ENCODE measurements at regions not wholly inside any gene's neighbourhood (a gene's known extent, or its start where the extent isn't known, plus 50 kb on each side); places are given as distances from the start of the nearest gene placed in this dataset.
"Not testable (repeated sequence)": the region's sequence is repeated elsewhere in the genome, so short reads cannot be mapped to it uniquely, and the experiment has no call there.

- DNase-seq = not testable (repeated sequence)
These were observed 2870.7 kb downstream of the RPIA start for GRCh38 chr2:91562184-91562583.

GRCh38 chr2:91564700-91565099 is 2873.2 kb downstream of the RPIA start:
- H3K27ac ChIP-seq (ENCODE audit: insufficient read depth, low read length, poor library complexity, severe bottlenecking); H3K4me3 Mint-ChIP-seq; DNase-seq; H3K27me3 Mint-ChIP-seq; H3K36me3 ChIP-seq (ENCODE audit: control insufficient read depth, insufficient read depth, low read length); ATAC-seq (ENCODE audit: low read depth in 2 of 2); H3K4me3 ChIP-seq (ENCODE audit: low read depth, low read length); H3K4me1 Mint-ChIP-seq; H3K9me3 ChIP-seq (ENCODE audit: control insufficient read depth in 2 of 2, low read length in 2 of 2); H3K36me3 Mint-ChIP-seq; H3K27ac Mint-ChIP-seq; H3K4me1 ChIP-seq (ENCODE audit: control insufficient read depth, insufficient read depth, low read length, poor library complexity, severe bottlenecking); H3K27me3 ChIP-seq (ENCODE audit: control insufficient read depth, insufficient read depth, low read length): not testable (repeated sequence)
- H3K9me3 Mint-ChIP-seq = peaks cover 0 to 13% (median 4%) of the 10 kb centered on the region in 7 donors

More at GRCh38 chr2:91562184-91562583, 2870.7 kb downstream of the RPIA start:
- not testable (repeated sequence) for H3K4me3 Mint-ChIP-seq; H3K27ac ChIP-seq (ENCODE audit: insufficient read depth, low read length, poor library complexity, severe bottlenecking); H3K9me3 ChIP-seq (ENCODE audit: control insufficient read depth in 2 of 2, low read length in 2 of 2); H3K4me1 Mint-ChIP-seq; H3K27ac Mint-ChIP-seq; ATAC-seq (ENCODE audit: low read depth in 2 of 2); H3K36me3 Mint-ChIP-seq; H3K27me3 Mint-ChIP-seq; H3K4me3 ChIP-seq (ENCODE audit: low read depth, low read length); H3K36me3 ChIP-seq (ENCODE audit: control insufficient read depth, insufficient read depth, low read length); H3K27me3 ChIP-seq (ENCODE audit: control insufficient read depth, insufficient read depth, low read length); H3K4me1 ChIP-seq (ENCODE audit: control insufficient read depth, insufficient read depth, low read length, poor library complexity, severe bottlenecking)
- peaks cover 0 to 26% (median 8%) of the 10 kb centered on the region in 7 donors for H3K9me3 Mint-ChIP-seq

- H3K4me1 ChIP-seq (ENCODE audit: control insufficient read depth, insufficient read depth, low read length, poor library complexity, severe bottlenecking); H3K4me3 Mint-ChIP-seq; ATAC-seq (ENCODE audit: low read depth in 2 of 2); H3K27me3 Mint-ChIP-seq; H3K4me3 ChIP-seq (ENCODE audit: low read depth, low read length); H3K4me1 Mint-ChIP-seq; H3K9me3 ChIP-seq (ENCODE audit: control insufficient read depth in 2 of 2, low read length in 2 of 2); DNase-seq; H3K36me3 ChIP-seq (ENCODE audit: control insufficient read depth, insufficient read depth, low read length); H3K27ac Mint-ChIP-seq; H3K36me3 Mint-ChIP-seq; H3K9me3 Mint-ChIP-seq; H3K27ac ChIP-seq (ENCODE audit: insufficient read depth, low read length, poor library complexity, severe bottlenecking); H3K27me3 ChIP-seq (ENCODE audit: control insufficient read depth, insufficient read depth, low read length): not testable (repeated sequence)
These were observed 2874.4 kb downstream of the RPIA start for GRCh38 chr2:91565689-91566430.

GRCh38 chr2:91566611-91567010 is 2875.1 kb downstream of the RPIA start:
- not testable (repeated sequence) for H3K36me3 ChIP-seq (ENCODE audit: control insufficient read depth, insufficient read depth, low read length); H3K27me3 Mint-ChIP-seq; H3K4me1 Mint-ChIP-seq; H3K4me1 ChIP-seq (ENCODE audit: control insufficient read depth, insufficient read depth, low read length, poor library complexity, severe bottlenecking); DNase-seq; H3K9me3 ChIP-seq (ENCODE audit: control insufficient read depth in 2 of 2, low read length in 2 of 2); H3K27ac Mint-ChIP-seq; H3K9me3 Mint-ChIP-seq; ATAC-seq (ENCODE audit: low read depth in 2 of 2); H3K27me3 ChIP-seq (ENCODE audit: control insufficient read depth, insufficient read depth, low read length); H3K27ac ChIP-seq (ENCODE audit: insufficient read depth, low read length, poor library complexity, severe bottlenecking); H3K4me3 ChIP-seq (ENCODE audit: low read depth, low read length); H3K36me3 Mint-ChIP-seq
- peak overlapping the region in 1 of 4 donors; percentile 68 for H3K4me3 Mint-ChIP-seq

GRCh38 chr2:91567546-91568335 is 2876.3 kb downstream of the RPIA start:
- H3K27me3 Mint-ChIP-seq, H3K4me1 Mint-ChIP-seq: not testable (repeated sequence)

GRCh38 chr2:91568391-91569338 is 2877.2 kb downstream of the RPIA start:
- H3K27ac Mint-ChIP-seq; ATAC-seq (ENCODE audit: low read depth in 2 of 2); DNase-seq; H3K4me3 Mint-ChIP-seq; H3K9me3 Mint-ChIP-seq; H3K9me3 ChIP-seq (ENCODE audit: control insufficient read depth in 2 of 2, low read length in 2 of 2); H3K4me3 ChIP-seq (ENCODE audit: low read depth, low read length); H3K27me3 ChIP-seq (ENCODE audit: control insufficient read depth, insufficient read depth, low read length); H3K36me3 Mint-ChIP-seq; H3K4me1 Mint-ChIP-seq; H3K27me3 Mint-ChIP-seq; H3K27ac ChIP-seq (ENCODE audit: insufficient read depth, low read length, poor library complexity, severe bottlenecking); H3K4me1 ChIP-seq (ENCODE audit: control insufficient read depth, insufficient read depth, low read length, poor library complexity, severe bottlenecking); H3K36me3 ChIP-seq (ENCODE audit: control insufficient read depth, insufficient read depth, low read length): not testable (repeated sequence)

More at GRCh38 chr2:91567546-91568335, 2876.3 kb downstream of the RPIA start:
- not testable (repeated sequence) for H3K9me3 Mint-ChIP-seq; H3K9me3 ChIP-seq (ENCODE audit: control insufficient read depth in 2 of 2, low read length in 2 of 2); H3K27me3 ChIP-seq (ENCODE audit: control insufficient read depth, insufficient read depth, low read length); H3K27ac ChIP-seq (ENCODE audit: insufficient read depth, low read length, poor library complexity, severe bottlenecking); H3K36me3 ChIP-seq (ENCODE audit: control insufficient read depth, insufficient read depth, low read length); H3K4me3 Mint-ChIP-seq; H3K36me3 Mint-ChIP-seq; ATAC-seq (ENCODE audit: low read depth in 2 of 2); DNase-seq; H3K4me3 ChIP-seq (ENCODE audit: low read depth, low read length); H3K4me1 ChIP-seq (ENCODE audit: control insufficient read depth, insufficient read depth, low read length, poor library complexity, severe bottlenecking); H3K27ac Mint-ChIP-seq

- not testable (repeated sequence) for H3K27me3 ChIP-seq (ENCODE audit: control insufficient read depth, insufficient read depth, low read length); H3K9me3 ChIP-seq (ENCODE audit: control insufficient read depth in 2 of 2, low read length in 2 of 2); H3K4me1 ChIP-seq (ENCODE audit: control insufficient read depth, insufficient read depth, low read length, poor library complexity, severe bottlenecking); DNase-seq; H3K27me3 Mint-ChIP-seq; H3K36me3 Mint-ChIP-seq; ATAC-seq (ENCODE audit: low read depth in 2 of 2); H3K27ac Mint-ChIP-seq; H3K4me3 ChIP-seq (ENCODE audit: low read depth, low read length); H3K4me3 Mint-ChIP-seq; H3K36me3 ChIP-seq (ENCODE audit: control insufficient read depth, insufficient read depth, low read length); H3K4me1 Mint-ChIP-seq; H3K27ac ChIP-seq (ENCODE audit: insufficient read depth, low read length, poor library complexity, severe bottlenecking); H3K9me3 Mint-ChIP-seq
These were observed 2879.9 kb downstream of the RPIA start for GRCh38 chr2:91571239-91571923.
